ENCODE measurements at regions not wholly inside any gene's neighbourhood (a gene's known extent, or its start where the extent isn't known, plus 50 kb on each side); places are given as distances from the start of the nearest gene placed in this dataset.
"Not testable (repeated sequence)": the region's sequence is repeated elsewhere in the genome, so short reads cannot be mapped to it uniquely, and the experiment has no call there.

- TF ChIP-seq CTCF (IDR thresholded peaks at IDR 0.05; ENCODE audit: insufficient read depth, low read length, poor library complexity, severe bottlenecking); EZH2phosphoT487 (conservative IDR thresholded peaks at IDR 0.05; ENCODE audit: low read length): not testable (repeated sequence)
Observed at GRCh38 chr18:22828583-22828982, 104.5 kb upstream of the RBBP8 start.
